ENCODE measurements at regions not wholly inside any gene's neighbourhood (a gene's known extent, or its start where the extent isn't known, plus 50 kb on each side); places are given as distances from the start of the nearest gene placed in this dataset.

GRCh38 chr2:184336688-184337087, 261.6 kb upstream of the ZNF804A start:
- intact Hi-C loops (cut with micrococcal nuclease), result no loop called here
- TF ChIP-seq CTCF (IDR thresholded peaks at IDR 0.05; ENCODE audit: borderline replicate concordance), result no peak
- Histone ChIP-seq H3K27ac (replicated peaks) (no peak overlapping the region), H3K27me3 (ENCODE audit: low read depth) (no peaks in the 10 kb centered on the region), H3K9me3 (replicated peaks) (no peaks in the 10 kb centered on the region), H3K4me1 (no peaks in the 10 kb centered on the region), H3K4me3 (no peak overlapping the region), H3K36me3 (no peaks in the 10 kb centered on the region)
- DNase-seq, result no peak

GRCh38 chr2:184338771-184339170, 259.6 kb upstream of the ZNF804A start:
- no peaks in the 10 kb centered on the region for H3K27me3 ChIP-seq (ENCODE audit: low read depth)
- no peaks in the 10 kb centered on the region for H3K4me1 ChIP-seq
- no peaks in the 10 kb centered on the region for H3K9me3 ChIP-seq (replicated peaks)
- no peak for TF ChIP-seq CTCF (IDR thresholded peaks at IDR 0.05; ENCODE audit: borderline replicate concordance)
- intact Hi-C loops (cut with micrococcal nuclease), result no loop called here
- no peaks in the 10 kb centered on the region for H3K36me3 ChIP-seq
- H3K4me3 ChIP-seq, result no peak overlapping the region
- no peak overlapping the region for H3K27ac ChIP-seq (replicated peaks)
- no peak for DNase-seq

GRCh38 chr2:184339966-184340365, 258.4 kb upstream of the ZNF804A start:
- Histone ChIP-seq H3K4me3 (no peak overlapping the region), H3K4me1 (no peaks in the 10 kb centered on the region), H3K27ac (replicated peaks) (no peak overlapping the region), H3K27me3 (ENCODE audit: low read depth) (no peaks in the 10 kb centered on the region), H3K9me3 (replicated peaks) (no peaks in the 10 kb centered on the region), H3K36me3 (no peaks in the 10 kb centered on the region)
- intact Hi-C loops (cut with micrococcal nuclease), result no loop called here
- no peak for TF ChIP-seq CTCF (IDR thresholded peaks at IDR 0.05; ENCODE audit: borderline replicate concordance)
- DNase-seq, result no peak

GRCh38 chr2:184346338-184346862, 251.9 kb upstream of the ZNF804A start:
- DNase-seq, result no peak
- no peaks in the 10 kb centered on the region for H3K4me1 ChIP-seq
- TF ChIP-seq CTCF (IDR thresholded peaks at IDR 0.05; ENCODE audit: borderline replicate concordance), result no peak
- H3K36me3 ChIP-seq, result no peaks in the 10 kb centered on the region
- intact Hi-C loops (cut with micrococcal nuclease), result no loop called here
- peaks cover 20% of the 10 kb centered on the region for H3K9me3 ChIP-seq (replicated peaks)
- no peaks in the 10 kb centered on the region for H3K27me3 ChIP-seq (ENCODE audit: low read depth)
- no peak overlapping the region for H3K27ac ChIP-seq (replicated peaks)
- H3K4me3 ChIP-seq, result no peak overlapping the region

GRCh38 chr2:184351126-184351525, 247.2 kb upstream of the ZNF804A start:
- no peak overlapping the region for H3K4me3 ChIP-seq
- no peaks in the 10 kb centered on the region for H3K27me3 ChIP-seq (ENCODE audit: low read depth)
- no peak for DNase-seq
- no peaks in the 10 kb centered on the region for H3K4me1 ChIP-seq
- no peak overlapping the region for H3K27ac ChIP-seq (replicated peaks)
- no peaks in the 10 kb centered on the region for H3K36me3 ChIP-seq
- H3K9me3 ChIP-seq (replicated peaks), result peaks cover 20% of the 10 kb centered on the region
- intact Hi-C loops (cut with micrococcal nuclease), result no loop called here
- TF ChIP-seq CTCF (IDR thresholded peaks at IDR 0.05; ENCODE audit: borderline replicate concordance), result no peak

GRCh38 chr2:184357033-184357432, 241.3 kb upstream of the ZNF804A start:
- Histone ChIP-seq H3K4me1 (no peaks in the 10 kb centered on the region), H3K4me3 (no peak overlapping the region), H3K27ac (replicated peaks) (no peak overlapping the region), H3K9me3 (replicated peaks) (no peaks in the 10 kb centered on the region), H3K27me3 (ENCODE audit: low read depth) (no peaks in the 10 kb centered on the region), H3K36me3 (no peaks in the 10 kb centered on the region)
- no peak for TF ChIP-seq CTCF (IDR thresholded peaks at IDR 0.05; ENCODE audit: borderline replicate concordance)
- DNase-seq, result no peak
- intact Hi-C loops (cut with micrococcal nuclease), result no loop called here

All from left ventricle myocardium inferior (tissue), 1 donor.